ENCODE measurements at regions not wholly inside any gene's neighbourhood (a gene's known extent, or its start where the extent isn't known, plus 50 kb on each side); places are given as distances from the start of the nearest gene placed in this dataset.

- TF ChIP-seq CTCF (IDR thresholded peaks at IDR 0.05) (no peak), POLR2A (IDR thresholded peaks at IDR 0.05) (no peak)
These were observed 489.2 kb downstream of the ZNF33B start for GRCh38 chr10:42149027-42149700.
